GM03348 (cell line): ENCODE measurements at regions not wholly inside any gene's neighbourhood (a gene's known extent, or its start where the extent isn't known, plus 50 kb on each side); places are given as distances from the start of the nearest gene placed in this dataset.

Experiments
- DNase-seq: peaks from one replicate; pipeline ENCODE4 v3.0.0; 2012; ENCODE audit warnings: low spot score

- DNase-seq, result peak; percentile 65
These were observed 269.6 kb downstream of the DKK2 start for GRCh38 chr4:106766519-106766918.

DNA sequence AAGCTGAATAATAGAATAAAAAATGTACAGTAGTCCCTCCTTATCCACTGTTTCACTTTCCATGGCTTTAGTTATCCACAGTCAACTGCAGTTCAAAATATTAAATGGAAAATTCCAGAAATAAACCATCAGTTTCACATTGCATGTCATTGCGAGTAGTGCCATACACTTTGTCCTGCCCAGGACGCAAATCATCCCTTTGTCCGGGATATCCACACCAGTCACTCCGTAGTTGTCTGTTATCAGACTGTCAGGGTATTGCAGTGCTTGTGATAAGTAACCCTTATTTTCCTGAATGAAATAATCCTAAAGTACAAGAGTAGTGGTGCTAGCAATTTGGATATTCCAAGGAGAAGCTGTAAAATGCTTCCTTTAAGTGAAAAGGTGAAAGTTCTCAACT is 271.3 kb downstream of the DKK2 start:
- no peak for DNase-seq

- peak; percentile 17 for DNase-seq
These were observed 273.3 kb downstream of the DKK2 start for GRCh38 chr4:106762666-106763443.

DNA sequence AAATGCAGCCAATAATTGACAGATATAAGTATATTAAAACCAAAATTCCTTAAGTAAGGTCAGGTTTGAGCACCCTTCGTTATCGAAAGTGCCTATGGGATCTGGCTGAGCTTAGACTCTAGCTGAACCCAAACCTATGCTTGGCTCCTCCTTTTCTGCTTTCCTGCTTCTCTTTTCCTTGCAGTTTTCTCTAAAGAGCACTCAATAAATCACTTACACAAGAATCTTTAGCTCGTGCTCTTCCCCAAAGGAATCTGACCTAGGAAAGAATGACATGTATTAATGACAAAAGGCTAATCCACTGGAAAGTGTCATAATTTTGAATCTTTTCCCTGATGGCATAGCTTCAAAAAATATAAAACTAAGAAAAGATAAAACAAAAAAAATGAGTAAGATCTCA is 282.7 kb downstream of the DKK2 start:
- DNase-seq, result no peak

DNA sequence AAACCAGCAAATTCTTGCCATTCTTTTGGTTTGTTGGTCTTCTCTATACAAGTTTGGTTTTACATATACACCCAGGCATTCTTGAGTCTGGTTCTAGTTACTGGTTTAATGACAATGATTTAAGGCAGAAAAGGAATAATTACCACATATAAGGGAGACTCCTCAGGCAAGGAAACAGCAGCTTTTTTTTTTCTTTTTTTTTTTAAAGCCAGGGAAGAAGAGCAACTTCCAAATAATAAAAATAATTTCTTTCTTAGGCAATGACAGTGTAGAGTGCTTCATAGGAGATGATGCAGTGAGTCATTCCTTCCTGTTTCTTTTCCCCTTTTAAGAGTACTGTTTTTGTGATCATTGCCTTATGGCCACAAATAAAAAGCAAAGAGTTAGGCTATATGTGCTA is 289.7 kb downstream of the DKK2 start:
- peak; percentile 36 for DNase-seq

DNA sequence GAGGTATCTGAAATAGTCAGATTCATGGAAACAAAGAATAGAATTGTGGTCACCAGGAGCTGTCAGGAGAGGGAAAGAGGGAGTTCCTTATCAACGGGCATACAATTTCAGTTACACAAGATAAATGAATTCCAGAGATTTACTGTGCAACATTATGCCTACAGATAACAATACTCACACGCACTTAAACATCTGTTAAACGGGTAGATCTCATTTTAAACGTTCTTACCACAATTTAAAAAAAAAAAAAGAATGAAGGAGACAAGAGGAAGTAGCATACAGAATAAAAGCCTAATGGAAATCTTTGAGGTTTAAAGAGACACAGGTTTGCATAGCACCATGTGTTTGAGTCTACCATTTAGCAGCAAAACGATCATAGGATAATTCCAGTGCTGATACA is 298.0 kb downstream of the DKK2 start:
- no peak for DNase-seq

- no peak for DNase-seq
These were observed 317.6 kb downstream of the DKK2 start for GRCh38 chr4:106718548-106718947.

GRCh38 chr4:106717091-106717490 is 319.0 kb downstream of the DKK2 start:
- DNase-seq, result peak; percentile 49

DNA sequence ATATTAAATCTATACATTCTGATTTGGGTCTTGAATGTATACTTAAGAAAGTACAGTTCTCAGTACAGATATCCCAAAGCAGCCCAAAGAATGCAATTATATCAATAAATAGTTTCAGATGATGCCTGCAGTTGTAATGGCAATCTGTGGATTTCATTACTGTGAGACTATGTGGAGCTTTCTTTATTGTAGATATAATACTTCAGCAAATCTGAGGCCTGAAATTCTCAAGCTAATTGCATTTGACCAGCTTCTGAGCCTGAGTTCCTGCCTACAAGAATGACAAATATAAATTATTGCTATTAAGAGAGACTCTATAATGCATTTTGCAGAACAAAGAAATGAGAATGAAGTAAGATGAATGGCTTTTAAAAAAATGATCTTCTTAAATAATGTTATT is 320.3 kb downstream of the DKK2 start:
- no peak for DNase-seq

DNA sequence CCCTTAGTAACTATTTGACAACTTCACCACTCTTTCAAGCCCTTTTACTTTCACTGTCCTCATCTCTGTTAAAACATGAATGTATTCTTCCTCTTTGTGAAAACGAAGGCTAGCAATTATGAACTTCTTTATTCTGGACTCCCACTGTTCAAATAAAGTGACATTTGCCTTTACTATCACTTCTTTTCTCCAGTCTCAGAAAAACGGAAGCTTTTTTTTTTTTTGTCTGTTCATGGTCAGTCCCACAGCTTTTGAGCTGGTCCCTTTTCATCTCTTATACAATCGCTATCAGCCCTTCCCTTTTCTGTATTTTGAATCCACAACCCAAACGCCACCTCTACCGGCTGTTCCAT is 327.7 kb downstream of the DKK2 start:
- DNase-seq, result no peak

GRCh38 chr4:106707776-106708463 is 328.2 kb downstream of the DKK2 start:
- DNase-seq, result peak; percentile 59

- DNase-seq, result no peak
These were observed 331.8 kb downstream of the DKK2 start for GRCh38 chr4:106704253-106704870.

GRCh38 chr4:106700321-106700720 is 331.7 kb upstream of the GIMD1 start:
- DNase-seq, result no peak

- no peak for DNase-seq
These were observed 330.1 kb upstream of the GIMD1 start for GRCh38 chr4:106698621-106699195.

DNA sequence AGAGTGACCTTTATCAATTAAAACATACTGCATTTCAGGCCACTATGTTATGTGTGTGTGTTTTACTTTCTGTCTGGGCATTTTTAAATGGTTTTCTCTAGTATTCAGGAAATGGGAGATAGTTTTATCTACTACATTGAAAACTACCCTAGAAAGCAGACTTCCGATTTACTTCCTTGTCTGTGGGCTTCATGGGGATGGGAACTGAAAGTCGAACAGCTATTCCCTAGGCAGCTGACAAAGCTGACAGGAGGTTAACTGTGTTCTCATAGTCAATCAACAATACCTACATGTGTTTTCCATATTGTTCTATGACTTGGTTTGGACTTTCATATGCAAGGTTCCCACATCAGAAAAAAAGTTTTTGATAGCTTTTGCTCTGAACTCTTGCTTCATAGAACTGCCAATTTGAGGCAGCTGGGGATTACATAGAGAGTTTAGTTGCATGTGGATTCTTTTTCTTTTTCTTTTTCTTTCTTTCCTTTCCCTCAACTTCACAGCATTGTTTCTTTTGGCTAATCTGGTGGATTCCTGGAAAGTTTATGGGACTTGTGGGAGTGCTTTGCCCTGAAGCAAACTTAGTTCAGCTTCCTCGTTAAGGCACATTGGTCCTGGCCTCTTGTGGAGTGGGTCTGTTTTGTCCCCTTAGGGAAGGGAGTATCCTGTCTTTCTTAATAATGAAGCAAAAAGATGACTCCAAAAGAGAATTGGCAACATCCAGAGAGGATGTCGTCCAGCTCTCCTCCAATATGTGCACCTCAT is 327.1 kb upstream of the GIMD1 start:
- DNase-seq, result no peak

GRCh38 chr4:106694232-106694631 is 325.7 kb upstream of the GIMD1 start:
- DNase-seq, result no peak

GRCh38 chr4:106691749-106692148 is 323.2 kb upstream of the GIMD1 start:
- peak; percentile 16 for DNase-seq

- peak; percentile 44 for DNase-seq
These were observed 321.9 kb upstream of the GIMD1 start for GRCh38 chr4:106690487-106690886.

GRCh38 chr4:106687026-106687425 is 318.4 kb upstream of the GIMD1 start:
- DNase-seq, result no peak

GRCh38 chr4:106681381-106681921 is 312.9 kb upstream of the GIMD1 start:
- no peak for DNase-seq

DNA sequence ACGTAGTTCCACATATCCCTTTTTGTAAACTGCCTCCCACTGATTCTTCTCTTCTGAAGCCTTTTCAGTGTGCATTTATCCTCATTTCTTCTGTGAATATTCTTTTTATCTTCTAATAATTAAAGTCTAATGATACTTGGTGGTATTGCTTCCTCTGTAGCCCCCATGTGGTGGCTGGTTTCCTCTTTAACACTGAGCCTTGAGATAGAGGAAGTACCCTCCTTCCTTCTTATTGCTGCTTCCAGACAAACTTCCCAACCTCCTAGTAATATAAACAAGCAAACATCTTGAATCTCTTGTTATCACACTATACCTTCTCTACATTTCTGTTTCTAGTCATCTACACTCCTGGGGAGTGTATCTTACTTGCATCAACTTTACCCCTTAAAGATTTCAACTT is 310.5 kb upstream of the GIMD1 start:
- no peak for DNase-seq

GRCh38 chr4:106677213-106677612 is 308.6 kb upstream of the GIMD1 start:
- DNase-seq, result no peak
